ENCODE measurements at regions not wholly inside any gene's neighbourhood (a gene's known extent, or its start where the extent isn't known, plus 50 kb on each side); places are given as distances from the start of the nearest gene placed in this dataset.

DNA sequence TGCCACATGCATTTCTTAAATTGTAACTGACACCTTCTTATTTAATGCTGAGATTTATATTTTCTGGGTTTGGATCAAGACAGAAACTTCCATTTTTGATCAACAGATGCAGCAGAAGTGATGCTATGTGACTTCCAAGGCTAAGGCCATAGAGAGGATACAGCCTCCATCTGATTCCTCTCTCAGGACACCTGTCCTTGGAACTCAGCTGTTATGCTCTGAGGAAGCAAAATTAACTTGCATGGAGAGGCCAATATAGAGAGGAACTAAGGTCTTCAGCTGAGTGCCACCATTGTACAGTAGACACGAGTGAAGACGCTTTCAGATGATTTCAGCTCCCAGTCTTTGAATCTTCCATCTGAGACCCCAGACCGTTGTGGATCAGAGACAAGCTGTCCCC, 296.9 kb upstream of the TBL1XR1 start:
- TF ChIP-seq, protein P1, sequence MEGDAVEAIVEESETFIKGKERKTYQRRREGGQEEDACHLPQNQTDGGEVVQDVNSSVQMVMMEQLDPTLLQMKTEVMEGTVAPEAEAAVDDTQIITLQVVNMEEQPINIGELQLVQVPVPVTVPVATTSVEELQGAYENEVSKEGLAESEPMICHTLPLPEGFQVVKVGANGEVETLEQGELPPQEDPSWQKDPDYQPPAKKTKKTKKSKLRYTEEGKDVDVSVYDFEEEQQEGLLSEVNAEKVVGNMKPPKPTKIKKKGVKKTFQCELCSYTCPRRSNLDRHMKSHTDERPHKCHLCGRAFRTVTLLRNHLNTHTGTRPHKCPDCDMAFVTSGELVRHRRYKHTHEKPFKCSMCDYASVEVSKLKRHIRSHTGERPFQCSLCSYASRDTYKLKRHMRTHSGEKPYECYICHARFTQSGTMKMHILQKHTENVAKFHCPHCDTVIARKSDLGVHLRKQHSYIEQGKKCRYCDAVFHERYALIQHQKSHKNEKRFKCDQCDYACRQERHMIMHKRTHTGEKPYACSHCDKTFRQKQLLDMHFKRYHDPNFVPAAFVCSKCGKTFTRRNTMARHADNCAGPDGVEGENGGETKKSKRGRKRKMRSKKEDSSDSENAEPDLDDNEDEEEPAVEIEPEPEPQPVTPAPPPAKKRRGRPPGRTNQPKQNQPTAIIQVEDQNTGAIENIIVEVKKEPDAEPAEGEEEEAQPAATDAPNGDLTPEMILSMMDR (conservative IDR thresholded peaks at IDR 0.05 in 1 of 2, IDR thresholded peaks at IDR 0.05 in 1 of 2; ENCODE audit: extremely low read depth in 1 of 2, insufficient read depth in 1 of 2, low read depth in 1 of 2, low read length in 2 of 2): no peak
- TF ChIP-seq EZH2 (IDR thresholded peaks at IDR 0.05; ENCODE audit: borderline replicate concordance, low read length): no peak

Data from mammary epithelial cell (primary cell).